SU-DHL-6 (cell line): ENCODE measurements at regions not wholly inside any gene's neighbourhood (a gene's known extent, or its start where the extent isn't known, plus 50 kb on each side); places are given as distances from the start of the nearest gene placed in this dataset.

Source experiments
- H2AFZ ChIP-seq: fragments of 200-600 bp; sonication (generic); 2 replicates; pipeline ENCODE4 v1.6.1; 2014; ENCODE audit warnings: low read depth, mild to moderate bottlenecking, moderate library complexity, mixed read lengths, antibody characterized with exemption, low read length; ENCODE audit not compliant: severe bottlenecking
- H3F3A ChIP-seq: fragments of 200-600 bp; shearing (Covaris generic); 2 replicates; pipeline ENCODE4 v1.6.0; 2016; ENCODE audit warnings: antibody characterized with exemption, mild to moderate bottlenecking; ENCODE audit not compliant: insufficient read depth
- H3K27ac ChIP-seq: fragments of 200-600 bp; sonication (generic); 2 replicates; pipeline ENCODE4 v1.5.1; 2016; ENCODE audit warnings: low read depth, mild to moderate bottlenecking, low read length, moderate library complexity, mixed read lengths
- H3K27me3 ChIP-seq: fragments of 200-600 bp; sonication (generic), shearing (Covaris generic); 2 replicates; pipeline ENCODE4 v1.6.0; 2014; ENCODE audit warnings: mild to moderate bottlenecking, low read length
- H3K36me3 ChIP-seq: fragments of 200-600 bp; sonication (generic); 2 replicates; pipeline ENCODE4 v1.6.1; 2014; ENCODE audit warnings: mild to moderate bottlenecking, low read length, mixed read lengths
- H3K4me2 ChIP-seq: fragments of 300-600, 200-600 bp; shearing (Covaris generic), sonication (generic); 2 replicates; pipeline ENCODE4 v1.6.0; 2014; ENCODE audit warnings: low read length, low read depth, mild to moderate bottlenecking; ENCODE audit not compliant: poor library complexity, severe bottlenecking
- H3K4me3 ChIP-seq: fragments of 200-600 bp; sonication (generic); 2 replicates; pipeline ENCODE4 v1.5.1; 2014; ENCODE audit warnings: antibody characterized with exemption, low read length, mild to moderate bottlenecking, mixed read lengths; ENCODE audit not compliant: insufficient read depth, poor library complexity, severe bottlenecking
- H3K79me2 ChIP-seq: fragments of 200-600 bp; sonication (generic); 2 replicates; pipeline ENCODE4 v1.6.1; 2014; ENCODE audit warnings: mild to moderate bottlenecking, low read length, moderate library complexity; ENCODE audit not compliant: insufficient read depth
- H3K9ac ChIP-seq: fragments of 200-600 bp; sonication (generic); 2 replicates; pipeline ENCODE4 v1.7.0; 2014; ENCODE audit warnings: mild to moderate bottlenecking, low read length
- H3K9me2 ChIP-seq: fragments of 200-600 bp; sonication (generic); replicated peaks from 2 replicates; pipeline ENCODE4 v1.6.1; 2014; ENCODE audit warnings: low read length; ENCODE audit not compliant: insufficient read depth
- H3K9me3 ChIP-seq: fragments of 200-600 bp; sonication (generic); 2 replicates; pipeline ENCODE4 v1.6.1; 2014; ENCODE audit warnings: low read length, mixed read lengths; ENCODE audit not compliant: insufficient read depth
- H4K20me1 ChIP-seq: fragments of 200-600 bp; sonication (generic); 2 replicates; pipeline ENCODE4 v1.6.1; 2014; ENCODE audit warnings: low read depth, mild to moderate bottlenecking, antibody characterized with exemption, low read length, moderate library complexity, mixed read lengths
- CTCF ChIP-seq: fragments of 200-600 bp; sonication (generic); IDR thresholded peaks from one replicate; pipeline ENCODE4 v1.5.1; 2017; ENCODE audit warnings: antibody characterized with exemption, mild to moderate bottlenecking, low read length, moderate library complexity; ENCODE audit not compliant: insufficient read depth, poor library complexity, severe bottlenecking
- EZH2phosphoT487 ChIP-seq: fragments of 200-600 bp; sonication (generic), shearing (Covaris generic); conservative IDR thresholded peaks from 2 replicates; pipeline ENCODE4 v1.6.1; 2018; ENCODE audit warnings: mild to moderate bottlenecking, antibody characterized with exemption, low read length, moderate library complexity, mixed read lengths

- H4K20me1 ChIP-seq: no peaks in the 10 kb centered on the region
- H3K9me3 ChIP-seq: no peaks in the 10 kb centered on the region
- H2AFZ ChIP-seq: no peak overlapping the region
- no peaks in the 10 kb centered on the region for H3K27me3 ChIP-seq
- H3K9ac ChIP-seq: no peak overlapping the region
- H3K9me2 ChIP-seq: no peaks in the 10 kb centered on the region
- TF ChIP-seq CTCF: no peak
- no peak for TF ChIP-seq EZH2phosphoT487
- no peak overlapping the region for H3K4me3 ChIP-seq
- H3K27ac ChIP-seq: no peak overlapping the region
- H3F3A ChIP-seq: no peaks in the 10 kb centered on the region
- H3K36me3 ChIP-seq: no peaks in the 10 kb centered on the region
- H3K4me2 ChIP-seq: no peak overlapping the region
- no peaks in the 10 kb centered on the region for H3K79me2 ChIP-seq
Observed at GRCh38 chr5:63154476-63155309, 576.1 kb downstream of the LRRC70 start.

GRCh38 chr5:63152871-63153270 lies 574.3 kb downstream of the LRRC70 start:
- Histone ChIP-seq H3K36me3 (no peaks in the 10 kb centered on the region), H3K9ac (no peak overlapping the region), H3K27ac (no peak overlapping the region), H3K9me3 (no peaks in the 10 kb centered on the region), H2AFZ (no peak overlapping the region), H3K4me3 (no peak overlapping the region), H3K9me2 (no peaks in the 10 kb centered on the region), H3K79me2 (no peaks in the 10 kb centered on the region), H3K4me2 (no peak overlapping the region), H3F3A (no peaks in the 10 kb centered on the region), H4K20me1 (no peaks in the 10 kb centered on the region), H3K27me3 (no peaks in the 10 kb centered on the region)
- TF ChIP-seq EZH2phosphoT487 (no peak), CTCF (no peak)

- Histone ChIP-seq H3K9me3 (no peaks in the 10 kb centered on the region), H4K20me1 (no peaks in the 10 kb centered on the region), H3K9ac (no peak overlapping the region), H3F3A (no peaks in the 10 kb centered on the region), H3K9me2 (no peaks in the 10 kb centered on the region), H3K4me2 (no peak overlapping the region), H3K79me2 (no peaks in the 10 kb centered on the region), H3K4me3 (no peak overlapping the region), H3K36me3 (no peaks in the 10 kb centered on the region), H3K27me3 (no peaks in the 10 kb centered on the region), H3K27ac (no peak overlapping the region), H2AFZ (no peak overlapping the region)
- no peak for TF ChIP-seq CTCF
- TF ChIP-seq EZH2phosphoT487: no peak
Observed at GRCh38 chr5:63145167-63145566, 566.5 kb downstream of the LRRC70 start.
